GM04503 (cell line): ENCODE measurements at regions not wholly inside any gene's neighbourhood (a gene's known extent, or its start where the extent isn't known, plus 50 kb on each side); places are given as distances from the start of the nearest gene placed in this dataset.

ENCODE experiments used
- DNase-seq: peaks from one replicate; pipeline ENCODE4 v3.0.0-alpha.2; 2012; ENCODE audit warnings: low read depth

DNA sequence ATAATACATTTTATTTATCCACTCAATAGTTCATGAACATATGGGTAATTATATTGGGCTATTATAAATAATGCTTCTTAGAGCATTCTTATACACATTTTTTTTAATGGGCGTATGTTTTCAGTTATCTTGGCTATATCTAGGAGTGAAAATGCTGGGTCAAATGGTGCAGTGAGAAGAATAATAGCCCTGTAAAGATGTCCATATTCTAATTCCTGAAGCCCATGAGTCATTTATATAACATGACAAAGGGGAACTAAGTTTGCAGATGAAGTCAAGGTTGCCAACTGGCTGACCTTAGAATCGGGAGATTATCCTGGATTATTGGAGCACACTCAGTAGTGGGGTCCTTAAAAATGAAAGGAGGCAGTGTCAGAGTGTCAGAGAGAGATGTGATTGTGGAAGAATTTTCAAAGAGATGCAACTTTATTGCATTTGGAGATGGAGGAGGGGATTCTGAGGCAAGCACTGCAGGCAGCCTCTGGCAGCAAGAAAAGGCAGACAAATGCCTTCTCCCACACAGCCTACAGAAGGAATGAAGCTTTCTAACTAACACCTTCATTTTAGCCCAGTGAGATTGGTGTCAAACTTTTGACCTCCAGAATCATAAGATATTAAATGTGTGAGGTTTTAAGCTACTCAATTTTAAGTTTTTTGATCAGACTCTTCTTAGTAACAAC, 106.1 kb upstream of the HS3ST1 start:
- no peak for DNase-seq

GRCh38 chr4:11532138-11532537, 103.4 kb upstream of the HS3ST1 start:
- DNase-seq, result no peak

GRCh38 chr4:11529625-11530201, 101.0 kb upstream of the HS3ST1 start:
- DNase-seq, result no peak

- DNase-seq, result no peak
Measured at GRCh38 chr4:11525085-11525484, 96.4 kb upstream of the HS3ST1 start.

DNA sequence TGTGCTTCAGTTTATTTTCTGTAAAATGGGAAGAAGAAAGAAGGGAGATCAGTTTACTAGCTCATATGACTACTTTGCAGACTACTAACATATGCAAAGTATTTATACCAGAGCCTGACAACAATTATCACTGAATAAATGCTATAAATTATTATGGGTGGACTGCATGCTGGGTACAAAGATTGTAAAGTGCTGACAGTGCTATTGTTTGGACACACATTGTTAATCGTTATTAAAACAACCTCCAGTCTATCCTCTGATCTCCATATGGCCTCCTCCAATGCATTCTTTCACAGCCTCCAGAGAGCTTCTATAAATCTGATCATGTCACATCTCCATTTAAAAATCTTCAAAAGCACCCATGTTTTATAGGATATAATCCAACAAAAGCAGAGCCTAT, 90.1 kb upstream of the HS3ST1 start:
- DNase-seq, result no peak

DNA sequence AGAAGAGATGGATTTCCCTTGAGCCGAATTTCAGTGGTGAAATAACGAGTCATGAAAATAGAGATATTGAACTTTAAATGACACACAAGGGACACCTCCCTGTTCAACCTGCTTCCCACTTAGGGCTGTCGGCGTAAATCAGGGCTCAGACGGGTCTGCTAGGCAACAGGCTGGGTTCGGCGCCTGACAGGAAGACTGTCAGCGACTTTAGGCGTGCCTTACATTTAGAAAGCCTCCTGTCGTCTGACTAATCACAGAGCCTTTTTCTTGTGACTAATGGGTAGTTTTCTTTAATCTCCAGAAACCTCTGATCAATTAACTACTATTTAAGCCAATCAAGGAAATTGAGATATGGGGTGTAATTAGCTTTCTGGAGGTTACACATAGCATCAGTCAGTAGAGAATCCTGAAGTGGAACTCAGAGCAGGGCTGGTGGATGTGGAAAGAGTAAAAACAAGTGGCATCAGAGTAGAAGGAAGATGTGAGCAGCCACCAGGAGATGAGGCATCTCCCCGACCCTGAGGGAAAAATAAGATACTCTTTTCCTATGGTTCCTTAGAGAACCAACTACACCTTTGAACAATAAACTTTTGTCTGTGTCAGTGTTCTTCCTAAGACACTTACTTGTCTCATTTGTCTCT, 86.2 kb upstream of the HS3ST1 start:
- no peak for DNase-seq

- DNase-seq, result no peak
Measured at GRCh38 chr4:11514003-11514402, 85.3 kb upstream of the HS3ST1 start.

- no peak for DNase-seq
Measured at GRCh38 chr4:11512871-11513270, 84.2 kb upstream of the HS3ST1 start.

DNA sequence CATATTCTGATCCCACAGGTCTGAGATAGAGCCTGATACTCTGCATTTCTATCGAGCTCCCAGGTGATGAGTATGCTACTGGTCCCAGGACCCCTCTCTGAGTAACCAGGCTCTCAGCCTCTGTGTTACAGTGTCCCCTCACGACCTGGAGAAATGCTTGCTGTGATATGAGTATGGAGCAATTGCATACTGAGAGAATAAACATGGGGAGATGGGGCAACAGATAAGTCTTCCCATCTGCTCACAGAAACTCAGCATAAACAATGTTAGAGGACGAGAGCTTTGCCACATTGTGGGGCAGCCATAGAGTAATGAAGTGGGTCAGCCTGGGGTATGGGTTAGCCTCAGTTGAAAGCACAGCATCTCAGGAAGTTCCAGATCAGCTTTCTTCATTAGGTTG, 82.6 kb upstream of the HS3ST1 start:
- no peak for DNase-seq

DNA sequence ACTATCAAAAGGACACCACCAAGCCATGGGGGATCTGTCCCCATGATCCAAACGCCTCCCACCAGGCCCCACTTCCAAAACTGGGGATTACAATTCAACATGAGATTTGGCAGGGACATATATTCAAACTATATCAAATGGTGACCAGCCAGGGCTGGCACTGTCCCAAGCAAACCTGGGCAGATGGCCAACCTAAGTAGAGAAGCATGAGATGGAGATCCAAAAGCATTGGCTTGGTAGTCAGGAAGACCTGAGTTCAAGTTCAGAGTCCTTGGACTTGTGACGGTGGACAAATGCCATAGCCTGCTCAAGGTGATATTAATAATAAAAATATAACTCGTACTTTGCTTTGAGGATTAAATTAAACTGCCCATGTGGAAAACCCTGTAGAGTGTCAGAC, 79.2 kb upstream of the HS3ST1 start:
- no peak for DNase-seq

- DNase-seq, result no peak
Measured at GRCh38 chr4:11506194-11506593, 77.5 kb upstream of the HS3ST1 start.

DNA sequence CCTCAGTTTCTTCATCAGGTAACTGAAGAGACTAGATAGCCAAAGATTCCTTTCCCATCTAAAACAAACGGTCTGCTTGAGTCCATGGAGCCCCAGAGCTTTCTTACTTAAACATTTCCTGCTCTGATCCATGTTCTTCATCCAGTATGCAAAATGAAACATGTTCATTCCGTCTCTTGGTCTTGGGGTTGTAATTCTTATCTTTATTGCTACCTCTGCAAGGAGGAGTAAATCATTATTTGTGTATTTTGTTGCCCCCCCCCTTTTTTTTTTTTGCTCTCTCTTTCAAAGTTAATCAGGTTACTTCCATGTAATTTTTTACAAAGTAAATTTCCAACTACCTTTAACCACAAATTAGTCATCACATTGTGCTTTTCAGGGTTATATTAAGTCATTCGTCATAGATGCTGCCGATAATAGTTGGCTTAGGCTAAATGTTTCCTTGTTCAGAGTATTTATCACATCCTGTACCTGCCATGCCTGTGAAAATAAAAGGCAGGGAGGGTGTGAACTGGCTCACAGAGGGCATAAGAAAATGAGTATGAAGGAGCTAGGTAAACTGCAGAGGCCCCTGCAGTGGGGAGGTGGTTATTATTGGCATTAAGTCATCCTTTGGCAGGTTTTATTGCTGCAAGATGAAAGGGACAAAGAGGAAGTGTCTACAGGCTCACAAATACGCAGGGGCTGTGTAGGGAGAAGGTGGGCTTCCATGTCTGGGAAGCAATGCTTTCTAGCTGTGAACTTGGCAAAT, 76.7 kb upstream of the HS3ST1 start:
- DNase-seq, result no peak

DNA sequence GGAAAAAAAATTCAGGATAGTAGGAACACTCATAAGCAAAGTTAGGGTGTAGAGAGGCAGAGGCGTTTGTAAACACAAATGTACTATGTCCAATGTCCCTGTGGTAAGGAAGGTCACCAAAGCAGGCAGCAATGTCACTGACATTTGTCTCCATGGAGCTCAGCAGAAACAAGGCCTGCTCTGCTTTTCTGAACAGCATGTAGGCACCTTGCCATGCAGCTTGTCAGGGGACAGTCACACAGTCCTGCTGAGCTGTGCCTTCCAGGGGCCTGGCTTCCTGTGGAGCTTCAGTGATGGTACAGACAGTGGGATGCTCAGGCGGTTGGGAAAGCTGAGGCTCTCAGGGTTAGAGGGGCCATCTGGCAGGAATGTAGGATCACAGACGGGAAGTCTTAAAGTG, 74.5 kb upstream of the HS3ST1 start:
- DNase-seq, result no peak

DNA sequence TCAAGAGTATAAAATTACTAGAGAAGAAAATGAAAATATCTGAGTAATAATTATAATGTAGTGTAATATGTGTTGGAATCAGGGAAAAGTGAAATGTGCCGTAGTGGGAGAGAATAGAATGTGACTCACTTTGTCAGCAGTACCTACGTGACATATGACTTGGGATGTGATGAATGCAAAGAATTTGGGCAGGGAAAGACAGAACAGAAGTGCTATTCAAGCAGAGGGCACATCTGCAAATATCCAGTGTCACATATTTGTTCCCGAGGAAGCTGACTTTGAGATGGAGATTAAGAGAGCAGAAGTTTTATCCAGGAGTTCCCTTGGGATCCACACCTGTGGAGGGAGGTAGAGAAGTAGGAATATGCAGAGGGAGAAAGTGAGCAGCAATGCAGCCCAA, 69.3 kb upstream of the HS3ST1 start:
- no peak for DNase-seq

DNA sequence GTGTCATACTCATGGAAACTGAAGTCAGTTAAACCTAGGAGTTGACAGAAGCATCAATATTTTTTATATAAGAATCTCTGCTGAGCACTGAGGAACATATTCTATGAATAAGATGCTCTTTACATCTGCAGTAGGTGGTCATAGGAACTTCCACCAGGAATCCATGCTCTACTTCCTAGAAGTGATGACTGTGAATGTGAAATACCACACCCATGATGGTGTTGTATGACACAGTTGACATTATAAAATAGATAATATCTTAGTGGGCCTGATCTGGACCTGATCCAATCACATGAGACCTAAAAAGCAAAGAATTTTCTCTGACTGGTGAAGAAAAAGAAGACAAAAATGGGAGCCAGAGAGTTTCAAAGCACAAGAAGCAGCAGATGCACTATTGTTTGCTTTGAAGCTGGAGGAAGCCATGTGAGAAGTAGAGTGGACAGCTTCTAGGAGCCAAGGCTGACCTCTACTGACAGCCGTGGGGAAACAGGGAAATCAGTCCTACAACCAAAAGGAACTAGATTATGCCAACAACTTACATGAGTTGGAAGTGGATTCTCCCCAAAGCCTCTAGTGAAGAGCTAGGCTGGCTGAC, 68.6 kb upstream of the HS3ST1 start:
- DNase-seq, result no peak

DNA sequence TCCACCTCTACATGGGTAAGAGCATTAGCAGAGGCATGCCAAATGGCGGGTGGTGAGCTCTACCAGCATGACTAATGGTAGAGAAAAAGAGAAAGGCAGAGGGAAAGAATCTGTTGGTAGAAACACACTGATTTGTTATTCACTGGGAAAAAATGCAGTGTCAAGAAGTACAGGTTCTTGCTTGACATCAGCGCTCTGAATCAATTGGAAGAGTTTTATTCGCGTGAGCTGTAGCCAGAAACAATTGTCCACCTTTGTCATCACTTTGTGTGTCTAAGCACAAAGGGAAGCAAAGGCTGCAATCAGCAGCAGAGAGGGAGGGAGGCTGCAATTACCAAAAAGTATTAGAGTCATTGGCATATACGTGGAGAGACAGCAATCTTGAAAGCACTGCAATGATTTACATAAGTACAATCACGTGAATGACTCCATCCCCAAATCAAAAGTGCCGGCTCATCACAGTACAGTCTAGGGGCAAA, 67.7 kb upstream of the HS3ST1 start:
- DNase-seq, result no peak

DNA sequence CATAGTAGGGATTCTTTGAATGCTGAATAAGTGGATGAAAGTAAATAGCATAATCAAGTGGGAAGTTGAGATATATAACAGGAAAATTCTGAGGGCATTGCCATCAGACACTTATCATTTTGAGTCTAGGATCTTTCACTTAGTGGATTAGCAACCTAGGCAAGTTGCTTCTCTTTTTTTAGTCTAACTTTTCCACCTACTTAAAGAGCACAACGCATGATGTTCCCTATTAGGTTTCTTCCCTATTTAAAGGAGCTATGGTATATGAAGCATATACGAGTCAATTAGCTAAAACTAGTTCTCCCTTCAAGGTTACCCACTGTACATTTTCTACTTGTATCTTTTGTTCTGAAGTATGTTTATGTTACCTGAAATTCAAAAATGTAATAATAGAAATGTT, 67.1 kb upstream of the HS3ST1 start:
- no peak for DNase-seq

DNA sequence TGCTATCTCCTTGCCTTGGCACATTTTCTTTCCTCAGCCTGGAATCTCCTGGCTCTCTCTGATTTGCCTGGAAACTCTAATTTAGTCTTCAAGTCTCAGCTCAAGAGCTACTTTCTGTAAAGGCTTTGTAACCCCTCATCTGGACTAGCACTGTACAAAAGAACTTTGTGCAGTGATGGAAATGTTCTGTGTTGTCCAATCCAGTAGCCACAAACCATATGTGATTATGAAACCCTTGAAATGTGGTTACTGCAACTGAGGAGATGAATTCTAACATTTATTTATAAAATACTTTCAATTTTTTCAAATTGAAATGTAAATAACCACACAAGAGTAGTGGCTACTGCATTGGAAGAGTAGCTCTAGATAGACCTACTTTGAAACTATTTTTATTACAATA, 66.6 kb upstream of the HS3ST1 start:
- no peak for DNase-seq

DNA sequence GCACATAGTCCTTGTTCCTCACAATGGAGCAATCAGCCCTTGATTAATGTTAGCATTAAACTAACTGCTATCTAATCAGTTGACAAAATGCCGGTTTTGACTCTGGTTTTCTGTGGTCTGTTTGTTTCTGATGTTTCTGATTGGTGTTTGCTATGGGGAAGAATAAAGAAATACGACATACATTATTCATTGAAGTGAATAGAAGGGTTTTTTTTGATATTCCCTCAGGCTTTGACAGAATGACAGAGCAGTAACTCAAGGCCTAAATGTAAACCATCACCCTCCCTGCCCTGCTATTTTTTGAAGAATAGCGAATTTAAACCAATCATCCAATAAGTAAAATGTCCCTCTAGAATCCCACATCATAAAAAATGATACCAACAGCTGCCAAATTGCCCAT, 65.5 kb upstream of the HS3ST1 start:
- DNase-seq, result no peak

DNA sequence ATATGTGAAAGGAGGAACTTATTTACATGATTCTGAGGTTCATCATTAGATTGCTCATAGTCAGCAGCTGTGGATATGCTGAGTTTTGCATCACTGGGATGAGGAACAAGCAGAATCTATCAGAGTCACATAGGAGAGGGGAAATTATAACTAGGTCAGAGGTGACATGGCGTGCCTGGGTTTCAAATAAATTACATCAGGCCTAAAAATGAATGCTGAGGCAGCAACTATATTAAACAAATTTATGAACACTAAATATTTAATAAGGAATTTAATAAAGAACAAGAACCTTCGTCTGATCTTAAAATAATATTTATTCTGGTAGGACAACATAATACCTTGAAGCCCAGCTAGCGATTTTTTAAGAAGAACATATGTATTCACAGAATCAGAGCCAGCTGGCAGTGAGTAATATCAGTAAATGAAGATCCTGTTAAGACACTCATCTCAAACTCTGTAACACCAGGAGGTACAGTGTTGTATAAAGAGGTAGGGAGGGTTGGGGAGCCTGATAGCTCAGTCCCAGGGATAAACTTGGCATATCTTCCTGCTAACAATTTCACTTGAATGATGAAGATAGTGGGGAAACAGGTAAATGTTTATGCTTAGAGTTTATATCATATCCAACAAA, 60.9 kb upstream of the HS3ST1 start:
- no peak for DNase-seq

DNA sequence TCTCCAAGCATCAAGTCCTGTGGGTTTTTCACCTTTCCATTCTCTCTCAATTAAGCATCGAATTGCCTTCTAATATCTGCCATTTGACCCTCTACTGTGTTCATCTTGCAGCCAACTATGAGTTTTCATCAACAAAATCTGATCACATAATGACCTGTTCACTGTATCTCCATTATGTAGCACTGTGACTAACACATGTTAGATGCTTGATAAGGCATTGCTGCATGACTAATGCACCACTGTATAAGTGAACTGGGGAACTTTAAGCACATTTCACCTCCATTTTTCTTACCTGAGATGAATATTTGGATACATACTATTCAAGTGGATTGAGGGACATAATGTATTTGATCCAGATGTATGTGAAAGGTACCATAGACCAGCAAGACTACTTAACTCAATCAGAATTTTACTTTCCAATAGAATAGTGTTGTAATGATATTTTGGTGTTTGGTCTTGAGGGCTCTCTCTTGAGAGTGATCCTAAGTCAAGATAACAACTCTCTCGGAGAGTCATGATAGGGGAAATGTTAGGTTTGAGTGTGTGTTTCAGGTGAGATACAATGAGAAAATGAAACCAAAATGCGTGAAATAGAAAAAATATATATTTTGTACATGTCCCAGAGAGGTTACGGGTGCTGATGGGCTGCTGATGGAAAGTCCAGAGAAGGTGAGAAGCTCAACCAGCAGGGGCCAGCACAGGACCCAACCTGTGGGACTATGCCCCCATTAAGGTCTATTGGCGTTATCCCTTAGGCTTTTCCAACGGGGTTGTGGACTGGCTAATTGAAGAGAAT, 60.2 kb upstream of the HS3ST1 start:
- DNase-seq, result no peak
